ENCODE measurements at regions not wholly inside any gene's neighbourhood (a gene's known extent, or its start where the extent isn't known, plus 50 kb on each side); places are given as distances from the start of the nearest gene placed in this dataset.

GRCh38 chr2:48896870-48897269 lies 141.3 kb upstream of the LHCGR start:
- DNase-seq (ENCODE audit: low read depth in 1 of 2, low spot score in 2 of 2) (no peak), FAIRE-seq (no peak)
- ChIA-PET POLR2A (ENCODE audit: partially characterized antibody) (no interaction called here), CTCF (ENCODE audit: partially characterized antibody) (no interaction called here)
- Histone ChIP-seq H4K8ac (ENCODE audit: extremely low read depth, insufficient read depth, low read length) (no peak overlapping the region), H3K4me2 (ENCODE audit: insufficient read depth in 1 of 2, low read depth in 2 of 2, low read length in 2 of 2) (no peak overlapping the region), H4K5ac (ENCODE audit: insufficient read length, low read depth, low read length) (no peak overlapping the region), H2AK5ac (ENCODE audit: low read depth, low read length) (no peak overlapping the region), H4K20me1 (replicated peaks in 1 of 2; ENCODE audit: control insufficient read depth in 1 of 2, insufficient read depth in 2 of 2, low read length in 2 of 2) (no peaks in the 10 kb centered on the region), H3K23me2 (ENCODE audit: low read depth, low read length) (no peaks in the 10 kb centered on the region; the same call in 1 of the 2 replicates), H3K56ac (replicated peaks; ENCODE audit: insufficient read length, low read depth, low read length) (no peak overlapping the region), H3K18ac (ENCODE audit: extremely low read depth, low read length) (no peak overlapping the region), H4K91ac (replicated peaks; ENCODE audit: insufficient read length, low read length) (no peak overlapping the region), H3K4me1 (replicated peaks in 1 of 4; ENCODE audit: control insufficient read depth in 3 of 4, insufficient read depth in 4 of 4, low read length in 3 of 4) (no peaks in the 10 kb centered on the region), H3K9me3 (ENCODE audit: insufficient read depth in 2 of 2, low read depth in 1 of 2, low read length in 1 of 2) (no peaks in the 10 kb centered on the region), H2BK20ac (ENCODE audit: low read length) (no peak overlapping the region), H3K79me1 (ENCODE audit: low read depth, low read length) (no peaks in the 10 kb centered on the region), H2BK5ac (ENCODE audit: low read depth, low read length) (no peak overlapping the region), H2BK12ac (ENCODE audit: low read depth, low read length) (no peak overlapping the region), H3K23ac (ENCODE audit: insufficient read length) (no peak overlapping the region), H3K14ac (ENCODE audit: insufficient read length) (no peak overlapping the region), H3K36me3 (ENCODE audit: control insufficient read depth in 2 of 4, insufficient read depth in 4 of 4, low read length in 3 of 4) (no peaks in the 10 kb centered on the region), H3K4ac (replicated peaks; ENCODE audit: insufficient read length, low read depth, low read length) (no peak overlapping the region), H3K9ac (replicated peaks in 1 of 4; ENCODE audit: extremely low read depth in 1 of 4, low read depth in 3 of 4, low read length in 3 of 4) (no peak overlapping the region), H3K27me3 (replicated peaks in 1 of 4; ENCODE audit: control insufficient read depth in 3 of 4, extremely low read depth in 1 of 4, insufficient read depth in 3 of 4, low read length in 3 of 4) (no peaks in the 10 kb centered on the region), H2BK15ac (ENCODE audit: low read length) (no peak overlapping the region), H2BK120ac (replicated peaks; ENCODE audit: low read depth, low read length) (no peak overlapping the region), H3K27ac (ENCODE audit: low read depth, low read length) (no peak overlapping the region), H3K4me3 (ENCODE audit: extremely low read depth in 1 of 4, insufficient read depth in 2 of 4, low read depth in 3 of 4, low read length in 4 of 4) (no peak overlapping the region), H3K79me2 (ENCODE audit: control insufficient read depth in 1 of 2, insufficient read depth in 2 of 2, low read length in 2 of 2) (no peaks in the 10 kb centered on the region), H2AFZ (ENCODE audit: low read length) (no peak overlapping the region)
- TF ChIP-seq BRCA1 (IDR thresholded peaks at IDR 0.05; ENCODE audit: low read depth, low read length), result no peak
- no peak for TF ChIP-seq RFX5 (IDR thresholded peaks at IDR 0.05; ENCODE audit: borderline replicate concordance, low read depth, low read length)
- TF ChIP-seq ATF3 (IDR thresholded peaks at IDR 0.05; ENCODE audit: insufficient read depth, low read depth, low read length), result no peak
- TF ChIP-seq YY1 (IDR thresholded peaks at IDR 0.05; ENCODE audit: low read depth, low read length), result no peak
- TF ChIP-seq CBX5 (IDR thresholded peaks at IDR 0.05; ENCODE audit: low read depth, low read length), result no peak
- no peak for TF ChIP-seq RXRA (IDR thresholded peaks at IDR 0.05; ENCODE audit: insufficient read depth, low read depth, low read length)
- no peak for TF ChIP-seq BCL11A (IDR thresholded peaks at IDR 0.05; ENCODE audit: low read depth in 2 of 2, low read length in 2 of 2)
- TF ChIP-seq CTCF (IDR thresholded peaks at IDR 0.05; ENCODE audit: control extremely low read depth in 1 of 3, insufficient read depth in 1 of 3, low read depth in 1 of 3, low read length in 3 of 3), result no peak
- TF ChIP-seq RBBP5 (IDR thresholded peaks at IDR 0.05; ENCODE audit: borderline replicate concordance, low read depth, low read length), result no peak
- TF ChIP-seq SIRT6 (IDR thresholded peaks at IDR 0.05; ENCODE audit: low read length), result no peak
- no peak for TF ChIP-seq SP4 (IDR thresholded peaks at IDR 0.05; ENCODE audit: low read length)
- TF ChIP-seq EP300 (IDR thresholded peaks at IDR 0.05; ENCODE audit: borderline replicate concordance in 1 of 2, low read depth in 2 of 2, low read length in 2 of 2), result no peak
- TF ChIP-seq TAF7 (optimal IDR thresholded peaks at IDR 0.05; ENCODE audit: borderline replicate concordance, low read depth, low read length), result no peak
